DMS 273 (cell line): ENCODE measurements at regions not wholly inside any gene's neighbourhood (a gene's known extent, or its start where the extent isn't known, plus 50 kb on each side); places are given as distances from the start of the nearest gene placed in this dataset.
"Not testable (repeated sequence)": the region's sequence is repeated elsewhere in the genome, so short reads cannot be mapped to it uniquely, and the experiment has no call there.

ENCODE experiments used
- DNase-seq: peaks from one replicate; lab custom pipeline; 2025; ENCODE audit not compliant: unreplicated experiment; lab: John Stamatoyannopoulos, UW

DNA sequence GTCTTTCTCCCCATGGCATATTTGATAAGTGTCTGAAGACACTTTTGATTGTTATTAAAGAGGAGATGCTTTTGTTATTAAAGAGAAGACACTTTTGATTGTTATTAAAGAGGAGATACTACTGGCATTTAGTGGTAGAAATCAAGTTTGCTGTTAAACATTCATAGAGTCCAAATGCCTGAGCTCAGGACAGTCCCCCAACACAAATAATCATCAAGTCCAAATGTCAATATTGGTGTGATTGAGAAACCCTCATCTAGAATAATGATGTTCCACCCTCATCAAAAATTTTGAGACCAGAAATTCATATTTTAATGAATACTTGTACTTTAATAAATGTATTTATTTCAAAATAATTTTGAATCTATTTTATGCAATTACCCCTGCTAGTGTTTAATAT, 1412.9 kb upstream of the PCDH7 start:
- DNase-seq: no peak

DNA sequence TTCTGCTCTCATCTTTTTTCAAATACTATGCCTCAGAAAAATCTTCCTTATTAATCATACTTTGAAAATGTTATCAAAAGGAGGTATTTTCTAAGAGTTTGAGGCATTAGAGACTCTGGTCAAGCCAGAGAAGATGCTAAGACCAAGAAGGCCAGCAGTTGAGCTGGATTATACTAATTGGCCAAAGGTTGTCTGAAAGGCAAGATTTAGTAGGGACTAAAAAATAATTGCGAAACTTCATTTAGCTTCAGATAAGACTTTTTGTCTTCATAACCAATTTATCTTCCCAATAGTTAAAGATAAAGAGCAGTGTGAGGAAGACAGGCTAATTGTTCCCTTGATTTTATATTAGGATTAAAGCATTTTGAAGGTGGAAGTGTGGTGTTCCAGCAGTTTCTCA, 1412.4 kb upstream of the PCDH7 start:
- no peak for DNase-seq

DNA sequence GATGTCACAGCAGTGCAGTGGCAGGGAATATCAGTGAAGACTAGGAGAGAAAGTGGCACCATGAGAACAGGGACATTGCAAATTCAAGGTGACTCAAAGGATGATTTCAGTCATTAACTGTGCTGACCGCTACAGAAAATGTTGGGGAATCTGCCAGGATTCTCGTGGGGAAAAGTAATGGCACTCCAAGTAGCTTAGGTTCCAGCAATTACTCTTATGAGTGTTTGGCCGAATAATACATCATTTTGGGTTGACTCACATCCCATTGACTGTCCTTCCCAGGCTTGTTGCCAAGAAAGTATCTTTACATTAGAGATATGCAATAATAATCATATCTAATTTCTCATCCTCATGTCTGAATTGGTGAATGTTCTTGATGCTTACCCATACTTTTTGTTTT, 1411.1 kb upstream of the PCDH7 start:
- no peak for DNase-seq

DNA sequence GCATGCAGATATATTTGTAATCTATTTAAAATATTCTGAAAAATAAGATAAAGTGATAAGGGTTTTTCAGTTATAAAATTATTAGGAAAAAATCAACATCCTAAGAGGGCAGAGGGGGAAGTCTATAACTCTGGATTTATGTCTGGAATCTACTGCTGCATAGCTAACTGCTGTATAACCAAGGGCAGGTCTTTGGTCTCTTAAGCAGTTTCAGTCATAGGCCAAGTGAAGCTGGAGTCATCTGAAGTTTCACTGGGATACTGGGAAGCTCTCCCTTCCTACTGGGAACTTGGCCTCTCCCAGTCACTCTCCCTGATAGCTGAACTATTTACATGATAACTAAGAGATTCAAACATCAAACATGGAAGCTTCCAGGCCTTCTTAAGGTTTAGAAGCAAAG, 1409.9 kb upstream of the PCDH7 start:
- DNase-seq: no peak

DNA sequence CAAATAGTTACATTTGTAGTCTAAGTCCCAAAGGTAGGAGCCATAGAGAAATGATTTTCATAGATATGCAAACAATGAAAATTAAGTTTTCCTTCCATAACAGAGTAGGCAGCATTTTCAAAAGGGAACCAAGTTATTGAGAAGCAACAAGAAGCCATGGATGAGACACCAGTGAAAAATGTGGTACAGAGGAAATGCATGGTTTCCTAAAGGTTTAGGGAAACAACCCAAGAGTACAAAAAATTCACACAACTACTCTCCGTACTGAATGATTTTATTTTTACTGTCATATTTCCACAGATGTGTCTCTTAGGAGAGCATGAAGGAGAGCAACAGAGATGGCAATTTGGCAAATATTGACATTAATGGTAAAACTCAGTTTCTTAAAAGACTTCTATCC, 1408.9 kb upstream of the PCDH7 start:
- DNase-seq: no peak

DNA sequence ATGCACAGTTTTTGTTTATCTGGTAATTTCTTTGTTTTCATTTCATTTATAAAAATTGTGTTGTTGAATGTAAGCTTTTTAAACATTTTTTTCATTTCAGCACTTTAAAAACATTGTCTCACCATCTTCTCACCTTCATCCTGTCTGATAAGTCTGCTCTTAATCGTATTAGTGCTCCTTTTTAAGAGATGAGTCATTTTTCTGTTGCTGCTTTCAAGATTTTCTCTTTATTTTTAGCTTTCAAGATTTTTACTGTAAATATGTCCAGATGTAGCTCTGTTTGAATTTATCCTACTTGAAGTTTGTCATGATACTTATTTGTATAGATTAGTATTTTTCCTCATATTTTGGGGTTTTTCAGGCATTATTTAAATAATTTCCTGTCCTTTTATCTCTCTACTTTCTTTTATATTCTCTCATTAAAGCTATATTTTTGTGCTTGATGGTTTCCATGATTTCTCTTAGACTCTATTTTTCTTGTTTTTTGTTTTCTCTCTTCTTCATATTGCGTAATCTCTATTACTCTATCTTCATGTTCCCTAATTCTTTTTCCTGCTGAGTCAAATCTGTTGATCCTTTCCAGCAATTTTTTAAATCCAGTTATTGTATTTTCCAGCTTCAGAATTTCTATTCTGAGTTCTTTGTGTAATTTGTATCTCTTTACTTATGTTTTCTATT, 1400.4 kb upstream of the PCDH7 start:
- no peak for DNase-seq

DNA sequence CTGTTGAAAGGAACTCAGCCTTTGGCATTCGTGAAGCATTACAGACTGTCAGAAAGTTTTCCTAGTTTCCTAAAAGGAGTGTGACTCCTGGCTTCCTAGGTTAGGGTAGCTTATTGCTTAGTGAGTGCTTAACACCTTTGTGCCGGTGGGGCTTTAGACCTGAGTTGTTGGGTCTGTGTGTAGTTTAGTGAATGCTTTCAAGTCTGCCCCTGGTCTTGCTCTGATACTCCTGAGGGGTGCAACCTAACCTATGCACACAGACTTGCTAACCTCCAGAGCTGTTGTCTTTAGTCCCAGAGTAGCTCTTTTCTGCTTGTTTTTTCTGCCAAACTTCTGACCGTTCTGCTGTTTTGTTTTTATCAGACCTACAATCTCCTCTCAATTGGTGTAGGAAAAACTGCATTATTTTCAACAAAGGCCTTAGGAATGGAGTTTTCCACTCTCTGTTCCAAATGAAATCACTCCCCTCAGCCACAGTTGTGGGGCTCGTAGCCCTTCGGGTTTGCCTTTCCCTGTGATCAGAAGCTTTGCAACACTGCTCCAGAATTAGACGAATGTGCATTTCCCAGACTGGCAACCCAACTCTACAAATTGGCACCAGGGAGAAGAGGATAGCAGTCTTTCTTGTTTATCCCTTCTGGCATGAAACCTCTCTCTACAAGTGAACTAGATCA, 1399.1 kb upstream of the PCDH7 start:
- no peak for DNase-seq

DNA sequence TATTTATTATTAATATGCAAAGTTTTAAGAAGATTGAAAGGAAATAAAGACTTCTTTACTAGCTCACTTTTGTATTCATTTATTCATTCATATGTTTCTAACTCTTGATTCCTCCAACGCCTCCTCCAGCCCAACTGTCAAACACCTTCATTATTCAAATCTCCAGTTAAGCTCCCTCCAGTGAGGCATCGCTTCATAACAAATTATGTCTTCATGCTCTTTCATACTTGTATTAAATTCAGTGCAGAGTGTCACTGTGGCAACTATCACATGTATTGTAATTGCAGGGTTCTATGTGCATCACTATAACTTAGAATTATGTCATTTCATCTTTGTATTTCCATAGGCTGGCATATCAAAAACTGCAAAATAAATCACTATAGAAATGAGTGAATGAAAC, 1394.2 kb upstream of the PCDH7 start:
- DNase-seq: no peak

DNA sequence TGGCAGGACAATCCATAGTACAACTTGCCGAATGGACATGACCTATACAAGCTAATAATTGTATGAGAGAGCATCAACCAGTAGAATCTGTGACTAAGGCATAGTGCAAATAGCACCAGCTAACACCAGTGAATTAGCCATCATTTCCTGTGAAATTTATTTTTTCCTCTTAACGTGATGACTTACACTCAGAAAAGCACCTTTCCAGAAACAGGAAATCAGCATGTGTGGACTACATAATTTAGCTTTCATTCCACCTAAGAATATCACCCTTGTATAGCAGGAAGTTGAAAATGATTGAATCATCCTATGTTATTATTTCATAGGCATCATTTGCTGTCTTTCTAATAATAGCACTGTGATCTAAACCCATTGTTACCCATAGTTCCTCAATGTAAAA, 1393.4 kb upstream of the PCDH7 start:
- no peak for DNase-seq

DNA sequence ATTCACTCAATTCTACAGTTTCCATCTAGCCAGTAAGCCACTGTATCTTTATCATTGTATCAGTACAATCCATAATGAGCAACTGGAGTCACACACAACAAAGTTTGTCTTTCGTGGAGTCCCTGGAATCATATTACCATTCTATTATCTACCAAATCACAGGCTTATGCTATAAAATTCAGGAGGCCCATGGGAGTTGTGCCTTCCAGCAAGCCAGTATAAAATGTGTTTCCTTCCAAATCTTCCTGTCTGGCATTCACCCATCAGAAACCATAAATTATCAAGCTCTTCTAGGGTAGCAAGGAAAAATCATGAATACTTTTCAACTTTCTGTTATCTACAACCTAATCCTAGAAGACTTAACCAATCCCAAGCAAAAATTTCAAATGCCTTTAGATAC, 1383.3 kb upstream of the PCDH7 start:
- no peak for DNase-seq

DNA sequence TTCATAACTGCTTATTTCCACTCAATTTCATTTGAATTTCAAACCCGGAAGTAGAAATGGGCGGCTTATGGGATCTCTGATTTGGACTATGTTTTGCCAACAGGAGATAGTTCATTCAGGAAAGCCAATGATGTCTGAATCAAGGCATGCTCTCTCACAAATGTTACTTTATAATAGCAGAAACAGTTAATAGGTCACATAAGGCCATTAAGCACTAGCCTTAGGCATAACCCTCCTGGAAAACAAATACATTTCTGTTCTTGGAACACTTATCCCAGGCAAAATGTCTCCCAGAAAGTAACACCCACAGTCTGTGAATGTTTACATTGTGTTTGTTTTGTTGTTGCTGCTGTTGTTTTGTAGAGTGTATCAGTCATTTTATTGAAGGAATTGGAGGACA, 1347.2 kb upstream of the PCDH7 start:
- no peak for DNase-seq

DNA sequence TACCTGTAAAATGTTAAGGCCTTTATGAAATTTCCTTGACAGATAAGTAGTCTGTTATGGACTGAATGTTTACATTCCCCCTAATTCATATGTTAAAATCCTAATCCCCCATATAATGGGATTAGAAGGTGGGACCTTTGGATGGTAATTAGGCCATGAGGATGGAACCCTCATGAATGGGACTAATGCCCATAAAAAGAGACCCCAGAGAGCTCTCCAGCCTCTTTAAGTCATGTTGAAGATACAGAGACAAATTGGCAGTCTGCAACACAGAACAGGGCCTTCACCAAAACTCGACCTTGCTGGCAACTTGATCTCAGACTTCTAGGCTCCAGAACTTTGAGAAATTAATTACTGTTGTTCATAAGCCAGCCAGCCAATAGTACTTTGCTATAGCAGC, 1344.5 kb upstream of the PCDH7 start:
- no peak for DNase-seq

DNA sequence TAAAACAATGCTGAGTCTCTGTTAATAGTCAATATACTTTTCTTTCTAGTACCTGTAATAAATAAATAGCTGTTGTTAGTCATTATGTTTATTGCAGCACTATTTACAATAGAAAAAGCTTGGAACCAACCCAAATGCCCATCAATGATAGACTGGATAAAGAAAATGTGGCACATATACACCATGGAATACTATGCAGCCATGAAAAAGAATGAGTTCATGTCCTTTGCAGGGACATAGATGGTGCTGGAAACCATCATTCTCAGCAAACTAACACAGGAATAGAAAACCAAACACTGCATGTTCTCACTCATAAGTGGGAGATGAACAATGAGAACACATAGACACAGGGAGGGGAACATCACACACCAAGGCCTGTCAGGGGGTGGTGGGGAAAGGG, 1341.9 kb upstream of the PCDH7 start:
- DNase-seq: not testable (repeated sequence)

DNA sequence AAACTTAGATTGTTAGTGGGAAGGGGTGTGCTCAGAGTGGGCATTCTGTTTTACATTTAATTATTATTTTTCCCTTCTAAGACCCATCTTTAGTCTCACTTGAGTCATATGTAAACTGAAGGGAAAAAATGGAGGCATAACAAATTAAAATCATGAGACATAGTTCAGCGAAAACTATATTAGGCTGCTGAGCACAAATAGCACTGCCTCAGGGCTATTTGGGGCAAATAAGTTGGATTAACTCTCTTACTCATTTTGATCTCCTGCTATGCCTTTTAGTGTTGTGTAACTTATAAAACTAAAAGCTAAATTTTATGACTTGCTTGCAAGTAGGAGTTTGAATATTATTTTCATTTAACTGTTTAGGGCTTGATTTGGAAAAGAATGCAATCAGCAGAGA, 1329.2 kb upstream of the PCDH7 start:
- DNase-seq: no peak

DNA sequence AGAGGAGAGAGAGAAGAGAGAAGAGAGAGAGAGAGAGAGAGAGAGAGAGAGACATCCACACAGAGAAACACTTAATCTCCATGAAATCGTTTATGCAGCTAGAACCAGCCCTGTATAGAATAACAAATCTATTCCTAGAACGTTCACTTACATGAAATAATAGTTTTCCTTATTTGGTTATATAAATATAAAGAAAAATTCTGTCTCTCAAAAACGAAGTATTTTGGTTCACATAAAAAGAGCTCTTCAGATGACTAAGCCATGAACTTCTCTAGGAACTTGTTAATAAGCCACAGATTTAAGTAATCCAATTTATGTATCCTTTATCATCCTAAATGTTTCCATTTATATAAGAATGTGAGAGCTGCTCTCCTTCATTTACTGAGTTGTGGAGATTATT, 1315.1 kb upstream of the PCDH7 start:
- DNase-seq: no peak

DNA sequence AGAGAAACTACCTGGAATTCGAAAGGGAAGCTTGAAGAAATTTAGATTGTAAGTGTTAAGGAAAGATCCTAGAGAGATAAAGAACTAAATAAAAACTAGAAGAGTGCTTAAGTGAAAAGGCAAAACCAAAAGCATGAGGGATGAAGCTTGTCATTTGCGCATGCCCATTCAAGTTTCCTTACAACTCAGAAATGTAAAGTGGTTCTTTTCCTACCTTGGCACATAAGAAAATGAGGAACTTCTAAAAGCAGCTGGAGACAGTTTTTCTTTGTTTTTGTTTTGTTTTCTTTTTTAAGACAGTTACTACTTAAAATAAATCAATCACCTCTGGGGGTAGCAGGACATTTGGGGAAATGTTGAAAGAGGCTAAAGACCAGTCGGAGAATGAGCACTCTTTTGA, 1304.4 kb upstream of the PCDH7 start:
- no peak for DNase-seq

DNA sequence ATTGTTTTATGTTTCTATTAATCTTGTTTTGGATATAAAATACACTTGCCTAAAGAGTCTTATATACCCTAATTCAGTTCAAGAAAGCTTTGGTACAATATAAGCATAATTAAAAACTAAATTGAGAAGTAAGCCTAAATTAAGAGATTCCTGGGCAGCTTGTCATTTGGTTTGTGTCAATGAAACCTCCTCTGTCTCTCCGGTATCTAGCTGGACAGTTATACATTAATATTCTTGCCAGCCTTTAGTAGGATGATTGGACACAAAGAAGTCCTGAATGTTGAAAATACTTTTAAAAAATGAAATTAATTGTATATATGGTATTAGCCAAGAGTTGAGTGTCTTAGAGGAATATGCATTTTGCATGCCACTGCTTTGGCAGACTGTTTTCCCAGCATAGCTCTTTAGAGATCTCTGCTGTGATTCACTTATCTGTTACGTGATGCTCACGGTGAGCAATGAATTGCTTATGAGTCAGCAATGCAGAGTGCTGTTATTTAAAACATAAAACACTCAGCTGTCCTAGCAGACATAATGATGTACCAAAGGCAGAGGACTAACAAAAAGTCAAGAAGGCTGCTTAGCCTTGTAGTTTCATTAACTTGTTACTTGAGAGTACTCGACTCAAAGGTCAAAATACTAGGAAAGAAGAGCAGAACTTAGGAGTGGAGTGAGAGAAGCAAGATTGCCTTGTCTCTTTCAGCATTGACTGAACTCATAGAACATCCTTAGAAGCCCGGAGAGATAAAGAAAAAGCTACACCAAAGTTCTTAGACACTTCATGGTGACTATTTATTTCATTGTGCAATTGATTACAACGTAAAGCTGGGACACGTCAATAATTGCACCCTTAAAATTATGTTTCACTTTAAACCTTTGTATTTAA, 1296.1 kb upstream of the PCDH7 start:
- DNase-seq: no peak

DNA sequence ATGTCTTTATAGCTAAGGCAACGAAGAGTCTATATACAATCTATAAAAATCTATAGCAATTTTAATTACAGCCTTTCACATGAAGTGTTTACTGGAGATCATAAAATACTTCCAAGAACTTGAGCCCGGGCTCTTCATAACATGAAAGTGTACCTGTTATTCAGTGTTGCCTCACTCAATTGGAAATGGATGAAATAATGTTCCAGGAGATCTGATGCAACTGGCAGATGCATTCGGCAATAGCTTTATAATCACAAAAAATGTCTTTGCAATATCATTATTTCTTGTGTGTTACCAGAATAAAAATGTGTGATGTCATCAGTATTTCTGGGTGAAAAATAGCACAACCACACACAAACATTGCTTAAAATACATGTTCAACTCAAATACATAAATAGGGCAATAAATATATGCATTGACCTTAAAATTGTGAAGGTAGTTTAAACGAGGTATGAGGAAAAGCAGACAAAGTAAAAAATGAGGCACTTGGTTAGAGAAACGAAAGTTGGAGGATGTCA, 1266.8 kb upstream of the PCDH7 start:
- no peak for DNase-seq

DNA sequence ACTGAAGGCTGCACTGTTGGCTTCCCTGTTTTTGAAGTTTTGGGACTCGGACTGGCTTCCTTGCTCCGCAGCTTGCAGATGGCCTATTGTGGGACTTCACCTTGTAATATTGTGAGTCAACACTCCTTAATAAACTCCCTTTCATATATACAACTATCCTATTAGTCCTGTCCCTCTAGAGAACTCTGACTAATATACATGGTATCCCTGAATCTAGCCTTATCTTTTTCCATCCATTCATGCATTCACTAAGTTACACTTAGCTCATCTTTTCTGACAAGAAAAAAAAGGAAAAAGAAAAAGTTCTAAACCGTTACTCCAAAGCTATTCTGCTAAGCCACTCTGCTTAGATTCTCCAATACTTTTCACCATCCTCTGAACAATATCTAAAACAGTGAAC, 1260.2 kb upstream of the PCDH7 start:
- no peak for DNase-seq

DNA sequence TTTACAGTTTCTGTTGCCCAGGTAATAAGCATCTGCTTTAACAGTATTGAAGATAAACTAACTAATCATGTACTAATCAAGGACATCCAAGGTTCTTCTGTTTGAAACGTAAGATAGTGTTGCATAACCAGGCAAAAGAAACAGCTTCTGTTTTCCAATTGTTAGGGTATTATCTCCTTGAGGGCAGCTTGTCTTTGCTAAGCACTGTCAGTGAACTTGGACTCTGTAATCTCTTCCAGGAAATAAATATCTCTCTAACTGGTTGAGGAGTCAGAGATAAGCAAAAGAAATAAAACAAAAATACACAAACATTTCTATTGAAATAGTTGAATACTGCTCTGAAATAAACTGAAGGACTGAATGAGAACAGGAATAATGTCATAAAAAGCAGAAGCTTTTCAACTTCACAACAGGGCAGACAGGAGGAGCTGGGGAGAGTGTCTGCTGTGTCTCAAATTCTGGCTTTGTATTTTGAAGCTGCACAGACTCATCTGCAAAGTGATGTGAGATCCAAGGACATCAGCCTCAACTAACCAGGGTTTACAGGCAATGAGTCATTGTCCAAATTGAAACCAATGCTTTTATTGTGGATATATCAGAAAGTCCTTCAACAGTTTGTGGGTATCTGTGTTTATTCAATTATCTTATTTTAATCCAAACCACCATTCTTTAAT, 1253.0 kb upstream of the PCDH7 start:
- no peak for DNase-seq
